ENCODE measurements at regions not wholly inside any gene's neighbourhood (a gene's known extent, or its start where the extent isn't known, plus 50 kb on each side); places are given as distances from the start of the nearest gene placed in this dataset.

- Histone ChIP-seq H3K4me1 (ENCODE audit: control extremely low read depth in 1 of 4, control insufficient read depth in 4 of 4, insufficient read depth in 4 of 4, low read length in 3 of 4) (peaks cover 0 to 3% (median under 1%) of the 10 kb centered on the region in 4 experiments), H3K9me3 (ENCODE audit: control extremely low read depth in 1 of 5, control insufficient read depth in 4 of 5, insufficient read depth in 2 of 5, low read depth in 1 of 5, low read length in 4 of 5) (peaks cover 0 to 4% (median 1%) of the 10 kb centered on the region in 5 experiments), H3K4me3 (ENCODE audit: control insufficient read depth in 1 of 7, extremely low read depth in 1 of 7, insufficient read depth in 4 of 7, low read depth in 2 of 7, low read length in 6 of 7) (no peak overlapping the region), H3K36me3 (ENCODE audit: control insufficient read depth in 4 of 4, insufficient read depth in 4 of 4, low read length in 3 of 4) (no peaks in the 10 kb centered on the region), H3K27me3 (replicated peaks in 2 of 5; ENCODE audit: control insufficient read depth in 4 of 5, insufficient read depth in 5 of 5, low read length in 4 of 5) (peaks cover 0 to 6% (median 2%) of the 10 kb centered on the region in 5 experiments), H3K27ac (ENCODE audit: insufficient read depth in 1 of 2, low read depth in 1 of 2, low read length in 2 of 2, poor library complexity in 1 of 2, severe bottlenecking in 2 of 2) (no peak overlapping the region)
- 87% methylated on average over 2 of the region's 3 CpGs for WGBS (ENCODE audit: insufficient coverage)
- CTCF ChIA-PET: no interaction called here
- no peak for DNase-seq
- POLR2A ChIA-PET: no interaction called here
Measured at GRCh38 chr1:230577537-230577936, 64.7 kb upstream of the COG2 start.

- no peak for DNase-seq
- Histone ChIP-seq H3K4me1 (ENCODE audit: control extremely low read depth in 1 of 4, control insufficient read depth in 4 of 4, insufficient read depth in 4 of 4, low read length in 3 of 4) (peaks cover 0 to 3% (median under 1%) of the 10 kb centered on the region in 4 experiments), H3K9me3 (ENCODE audit: control extremely low read depth in 1 of 5, control insufficient read depth in 4 of 5, insufficient read depth in 2 of 5, low read depth in 1 of 5, low read length in 4 of 5) (no peaks in the 10 kb centered on the region), H3K36me3 (ENCODE audit: control insufficient read depth in 4 of 4, insufficient read depth in 4 of 4, low read length in 3 of 4) (no peaks in the 10 kb centered on the region), H3K4me3 (ENCODE audit: control insufficient read depth in 1 of 7, extremely low read depth in 1 of 7, insufficient read depth in 4 of 7, low read depth in 2 of 7, low read length in 6 of 7) (no peak overlapping the region), H3K27me3 (replicated peaks in 2 of 5; ENCODE audit: control insufficient read depth in 4 of 5, insufficient read depth in 5 of 5, low read length in 4 of 5) (peaks cover 0 to 4% (median 0%) of the 10 kb centered on the region in 5 experiments), H3K27ac (ENCODE audit: insufficient read depth in 1 of 2, low read depth in 1 of 2, low read length in 2 of 2, poor library complexity in 1 of 2, severe bottlenecking in 2 of 2) (no peak overlapping the region)
- ChIA-PET CTCF (no interaction called here), POLR2A (no interaction called here)
- WGBS (ENCODE audit: insufficient coverage): no CpG with 5 or more reads among the region's 3 CpGs
Measured at GRCh38 chr1:230575886-230576500, 66.3 kb upstream of the COG2 start.

GRCh38 chr1:230574502-230574901 lies 67.8 kb upstream of the COG2 start:
- no peaks in the 10 kb centered on the region for H3K9me3 ChIP-seq (ENCODE audit: control extremely low read depth in 1 of 5, control insufficient read depth in 4 of 5, insufficient read depth in 2 of 5, low read depth in 1 of 5, low read length in 4 of 5)
- H3K4me3 ChIP-seq (ENCODE audit: control insufficient read depth in 1 of 7, extremely low read depth in 1 of 7, insufficient read depth in 4 of 7, low read depth in 2 of 7, low read length in 6 of 7): no peak overlapping the region
- peaks cover 0 to 3% (median under 1%) of the 10 kb centered on the region in 4 experiments for H3K4me1 ChIP-seq (ENCODE audit: control extremely low read depth in 1 of 4, control insufficient read depth in 4 of 4, insufficient read depth in 4 of 4, low read length in 3 of 4)
- no peak for DNase-seq
- POLR2A ChIA-PET: no interaction called here
- no peak overlapping the region for H3K27ac ChIP-seq (ENCODE audit: insufficient read depth in 1 of 2, low read depth in 1 of 2, low read length in 2 of 2, poor library complexity in 1 of 2, severe bottlenecking in 2 of 2)
- WGBS (ENCODE audit: insufficient coverage): 100% methylated on average over 3 of the region's 3 CpGs
- CTCF ChIA-PET: no interaction called here
- peaks cover 0 to 4% (median 0%) of the 10 kb centered on the region in 5 experiments for H3K27me3 ChIP-seq (replicated peaks in 2 of 5; ENCODE audit: control insufficient read depth in 4 of 5, insufficient read depth in 5 of 5, low read length in 4 of 5)
- no peaks in the 10 kb centered on the region for H3K36me3 ChIP-seq (ENCODE audit: control insufficient read depth in 4 of 4, insufficient read depth in 4 of 4, low read length in 3 of 4)

GRCh38 chr1:230573658-230574057 lies 68.6 kb upstream of the COG2 start:
- H3K4me1 ChIP-seq (ENCODE audit: control extremely low read depth in 1 of 4, control insufficient read depth in 4 of 4, insufficient read depth in 4 of 4, low read length in 3 of 4): peaks cover 0 to 3% (median under 1%) of the 10 kb centered on the region in 4 experiments
- no peaks in the 10 kb centered on the region for H3K36me3 ChIP-seq (ENCODE audit: control insufficient read depth in 4 of 4, insufficient read depth in 4 of 4, low read length in 3 of 4)
- no peak for DNase-seq
- H3K9me3 ChIP-seq (ENCODE audit: control extremely low read depth in 1 of 5, control insufficient read depth in 4 of 5, insufficient read depth in 2 of 5, low read depth in 1 of 5, low read length in 4 of 5): no peaks in the 10 kb centered on the region
- H3K27me3 ChIP-seq (replicated peaks in 2 of 5; ENCODE audit: control insufficient read depth in 4 of 5, insufficient read depth in 5 of 5, low read length in 4 of 5): peaks cover 0 to 4% (median 0%) of the 10 kb centered on the region in 5 experiments
- H3K27ac ChIP-seq (ENCODE audit: insufficient read depth in 1 of 2, low read depth in 1 of 2, low read length in 2 of 2, poor library complexity in 1 of 2, severe bottlenecking in 2 of 2): no peak overlapping the region
- WGBS (ENCODE audit: insufficient coverage): 71% methylated on average over 1 of the region's 3 CpGs
- ChIA-PET POLR2A (no interaction called here), CTCF (no interaction called here)
- H3K4me3 ChIP-seq (ENCODE audit: control insufficient read depth in 1 of 7, extremely low read depth in 1 of 7, insufficient read depth in 4 of 7, low read depth in 2 of 7, low read length in 6 of 7): no peak overlapping the region

- H3K9me3 ChIP-seq (ENCODE audit: control extremely low read depth in 1 of 5, control insufficient read depth in 4 of 5, insufficient read depth in 2 of 5, low read depth in 1 of 5, low read length in 4 of 5): no peaks in the 10 kb centered on the region
- no peaks in the 10 kb centered on the region for H3K36me3 ChIP-seq (ENCODE audit: control insufficient read depth in 4 of 4, insufficient read depth in 4 of 4, low read length in 3 of 4)
- ChIA-PET POLR2A (no interaction called here), CTCF (no interaction called here)
- 61% methylated on average over 6 of the region's 7 CpGs for WGBS (ENCODE audit: insufficient coverage)
- H3K4me1 ChIP-seq (ENCODE audit: control extremely low read depth in 1 of 4, control insufficient read depth in 4 of 4, insufficient read depth in 4 of 4, low read length in 3 of 4): peaks cover 0 to 3% (median under 1%) of the 10 kb centered on the region in 4 experiments
- DNase-seq: no peak
- H3K27me3 ChIP-seq (replicated peaks in 2 of 5; ENCODE audit: control insufficient read depth in 4 of 5, insufficient read depth in 5 of 5, low read length in 4 of 5): peaks cover 0 to 4% (median 0%) of the 10 kb centered on the region in 5 experiments
- no peak overlapping the region for H3K27ac ChIP-seq (ENCODE audit: insufficient read depth in 1 of 2, low read depth in 1 of 2, low read length in 2 of 2, poor library complexity in 1 of 2, severe bottlenecking in 2 of 2)
- no peak overlapping the region for H3K4me3 ChIP-seq (ENCODE audit: control insufficient read depth in 1 of 7, extremely low read depth in 1 of 7, insufficient read depth in 4 of 7, low read depth in 2 of 7, low read length in 6 of 7)
Measured at GRCh38 chr1:230572121-230573105, 69.9 kb upstream of the COG2 start.

- ChIA-PET POLR2A (no interaction called here), CTCF (no interaction called here)
- Histone ChIP-seq H3K9me3 (ENCODE audit: control extremely low read depth in 1 of 5, control insufficient read depth in 4 of 5, insufficient read depth in 2 of 5, low read depth in 1 of 5, low read length in 4 of 5) (no peaks in the 10 kb centered on the region), H3K4me1 (ENCODE audit: control extremely low read depth in 1 of 4, control insufficient read depth in 4 of 4, insufficient read depth in 4 of 4, low read length in 3 of 4) (peaks cover 0 to 3% (median under 1%) of the 10 kb centered on the region in 4 experiments), H3K36me3 (ENCODE audit: control insufficient read depth in 4 of 4, insufficient read depth in 4 of 4, low read length in 3 of 4) (no peaks in the 10 kb centered on the region), H3K27me3 (replicated peaks in 2 of 5; ENCODE audit: control insufficient read depth in 4 of 5, insufficient read depth in 5 of 5, low read length in 4 of 5) (peaks cover 0 to 4% (median 0%) of the 10 kb centered on the region in 5 experiments), H3K4me3 (ENCODE audit: control insufficient read depth in 1 of 7, extremely low read depth in 1 of 7, insufficient read depth in 4 of 7, low read depth in 2 of 7, low read length in 6 of 7) (no peak overlapping the region), H3K27ac (ENCODE audit: insufficient read depth in 1 of 2, low read depth in 1 of 2, low read length in 2 of 2, poor library complexity in 1 of 2, severe bottlenecking in 2 of 2) (no peak overlapping the region)
- WGBS (ENCODE audit: insufficient coverage): 54% methylated on average over 3 of the region's 4 CpGs
- no peak for DNase-seq
Measured at GRCh38 chr1:230570724-230571360, 71.4 kb upstream of the COG2 start.

Data from common myeloid progenitor, CD34-positive (primary cell).